AG04450 (cell line): ENCODE measurements at regions not wholly inside any gene's neighbourhood (a gene's known extent, or its start where the extent isn't known, plus 50 kb on each side); places are given as distances from the start of the nearest gene placed in this dataset.
"Not testable (repeated sequence)": the region's sequence is repeated elsewhere in the genome, so short reads cannot be mapped to it uniquely, and the experiment has no call there.

Experiments used
- CTCF ChIA-PET: fragments of 300-600, 350-600 bp; formaldehyde crosslinking; extraction: SDS; loops from one replicate; lab custom pipeline; 2022; ENCODE audit warnings: antibody characterized with exemption, inconsistent platforms; lab: Charles Lee
- POLR2A ChIA-PET: fragments of 350-600 bp; formaldehyde crosslinking; extraction: SDS; loops from one replicate; lab custom pipeline; 2021; ENCODE audit warnings: antibody characterized with exemption, inconsistent platforms; lab: Yijun Ruan, JAX
- DNase-seq: peaks from one replicate; pipeline ENCODE4 v3.0.0-alpha.2; 2011; ENCODE audit warnings: low read depth, low spot score
- H3K27ac ChIP-seq: one replicate; pipeline ENCODE4 v1.5.1; 2012; ENCODE audit warnings: low read depth, low read length, control low read depth
- H3K27me3 ChIP-seq: one replicate; pipeline ENCODE4 v1.6.0; 2012; ENCODE audit warnings: low read length; ENCODE audit not compliant: control insufficient read depth, insufficient read depth
- H3K4me3 ChIP-seq: 2 replicates; pipeline ENCODE4 v1.5.1; 2011; ENCODE audit warnings: mild to moderate bottlenecking, low read depth, low read length, control low read depth
- H3K9me3 ChIP-seq: 2 replicates; pipeline ENCODE4 v1.5.1; 2012; ENCODE audit warnings: low read length; ENCODE audit not compliant: control insufficient read depth, insufficient read depth
- TF ChIP-seq, protein P1 (sequence below): IDR thresholded peaks from 2 replicates; pipeline ENCODE4 v1.5.1; 2011; ENCODE audit warnings: low read depth, low read length, control low read depth, inconsistent platforms

DNA sequence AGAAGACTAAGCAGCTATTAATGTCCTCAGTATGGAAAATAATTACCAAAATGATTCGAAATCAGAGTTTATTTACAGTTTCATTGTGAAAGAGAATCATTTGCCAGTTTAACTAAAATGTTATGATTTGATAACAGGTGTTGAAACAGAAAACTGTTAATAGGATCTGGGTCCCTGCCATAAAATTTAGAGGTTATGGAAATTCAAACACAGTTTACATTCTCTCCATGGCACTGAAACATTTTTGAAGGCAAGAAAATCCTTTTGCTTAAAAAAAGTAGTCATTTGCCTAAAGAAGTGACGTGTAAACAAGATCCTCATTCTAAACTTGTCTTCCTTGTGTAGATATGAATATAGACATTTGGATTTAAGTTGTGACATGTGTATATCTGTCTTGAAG, 743.8 kb downstream of the SLC4A3 start:
- no peak for DNase-seq
- H3K9me3 ChIP-seq: no peaks in the 10 kb centered on the region
- TF ChIP-seq, protein P1, sequence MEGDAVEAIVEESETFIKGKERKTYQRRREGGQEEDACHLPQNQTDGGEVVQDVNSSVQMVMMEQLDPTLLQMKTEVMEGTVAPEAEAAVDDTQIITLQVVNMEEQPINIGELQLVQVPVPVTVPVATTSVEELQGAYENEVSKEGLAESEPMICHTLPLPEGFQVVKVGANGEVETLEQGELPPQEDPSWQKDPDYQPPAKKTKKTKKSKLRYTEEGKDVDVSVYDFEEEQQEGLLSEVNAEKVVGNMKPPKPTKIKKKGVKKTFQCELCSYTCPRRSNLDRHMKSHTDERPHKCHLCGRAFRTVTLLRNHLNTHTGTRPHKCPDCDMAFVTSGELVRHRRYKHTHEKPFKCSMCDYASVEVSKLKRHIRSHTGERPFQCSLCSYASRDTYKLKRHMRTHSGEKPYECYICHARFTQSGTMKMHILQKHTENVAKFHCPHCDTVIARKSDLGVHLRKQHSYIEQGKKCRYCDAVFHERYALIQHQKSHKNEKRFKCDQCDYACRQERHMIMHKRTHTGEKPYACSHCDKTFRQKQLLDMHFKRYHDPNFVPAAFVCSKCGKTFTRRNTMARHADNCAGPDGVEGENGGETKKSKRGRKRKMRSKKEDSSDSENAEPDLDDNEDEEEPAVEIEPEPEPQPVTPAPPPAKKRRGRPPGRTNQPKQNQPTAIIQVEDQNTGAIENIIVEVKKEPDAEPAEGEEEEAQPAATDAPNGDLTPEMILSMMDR: no peak
- ChIA-PET CTCF (interaction anchor here (0.6 kb wide), 1 partner anchor 29 kb away, joined by 4 read pairs; no protein-coding TSS in a partner anchor), POLR2A (interaction anchor here (0.5 kb wide), 1 partner anchor 70 kb away, joined by 3 read pairs; no protein-coding TSS in a partner anchor)
- no peak overlapping the region for H3K27ac ChIP-seq
- H3K27me3 ChIP-seq: no peaks in the 10 kb centered on the region
- H3K4me3 ChIP-seq: no peak overlapping the region

DNA sequence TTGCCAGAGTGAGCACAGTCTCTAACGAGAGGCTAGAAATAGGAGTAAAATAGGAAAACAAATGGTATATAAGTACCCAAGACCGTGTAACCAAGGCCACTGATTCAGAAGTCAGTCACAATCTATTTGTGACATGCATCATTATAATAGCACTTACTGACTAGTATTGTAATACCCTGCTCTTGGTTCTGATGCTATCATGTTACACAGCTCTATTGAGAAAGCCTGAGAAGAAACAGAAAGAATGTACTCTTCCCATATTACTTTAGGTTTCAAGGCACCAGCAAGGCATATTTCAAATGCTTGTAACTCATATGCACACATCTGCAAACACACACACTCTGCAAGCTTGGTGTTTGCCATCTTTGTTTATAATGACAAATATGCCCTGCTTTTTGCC, 746.4 kb downstream of the SLC4A3 start:
- Histone ChIP-seq H3K27ac (no peak overlapping the region), H3K4me3 (no peak overlapping the region), H3K9me3 (no peaks in the 10 kb centered on the region), H3K27me3 (no peaks in the 10 kb centered on the region)
- TF ChIP-seq, protein P1: no peak
- DNase-seq: peak; percentile 37
- POLR2A ChIA-PET: no interaction called here
- CTCF ChIA-PET: no interaction called here

- ChIA-PET CTCF (no interaction called here), POLR2A (no interaction called here)
- Histone ChIP-seq H3K27ac (no peak overlapping the region), H3K27me3 (no peaks in the 10 kb centered on the region), H3K9me3 (no peaks in the 10 kb centered on the region), H3K4me3 (no peak overlapping the region)
- no peak for DNase-seq
- TF ChIP-seq, protein P1: no peak
Measured at GRCh38 chr2:220374282-220374681, 746.9 kb downstream of the SLC4A3 start.

DNA sequence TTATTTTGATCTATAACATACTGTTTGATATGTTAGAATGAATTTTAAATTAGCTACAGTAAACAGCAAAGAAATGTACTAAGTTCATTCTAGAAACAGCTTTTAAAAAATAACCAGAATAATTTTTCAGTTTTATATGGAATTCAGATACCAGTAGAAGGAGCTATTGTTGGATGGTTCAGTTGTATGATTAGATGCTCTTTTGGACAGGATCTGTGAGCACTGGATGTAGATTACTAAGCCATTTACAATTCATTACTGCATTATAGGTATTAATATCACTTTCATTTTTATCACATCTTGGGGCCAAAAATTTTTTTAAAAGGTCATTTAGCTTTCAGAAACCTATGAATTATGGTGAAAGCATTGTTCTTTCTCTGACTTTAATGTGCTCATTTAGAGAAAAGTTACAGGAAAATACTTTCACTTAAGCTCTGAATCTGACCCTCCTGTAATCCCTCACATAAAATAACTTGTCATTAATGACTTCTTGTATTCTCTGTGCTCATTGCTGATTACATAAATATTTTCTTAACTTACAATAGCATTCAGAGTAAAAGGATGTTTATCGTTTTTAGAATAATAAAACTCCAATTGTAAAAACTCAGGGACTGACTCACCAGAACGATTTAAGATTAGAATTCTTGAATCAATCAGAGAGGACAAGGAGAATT, 750.2 kb downstream of the SLC4A3 start:
- no peak overlapping the region for H3K27ac ChIP-seq
- no peak overlapping the region for H3K4me3 ChIP-seq
- ChIA-PET CTCF (interaction anchor here (0.9 kb wide), 1 partner anchor 273 kb away, joined by 5 read pairs; no protein-coding TSS in a partner anchor), POLR2A (no interaction called here)
- H3K27me3 ChIP-seq: no peaks in the 10 kb centered on the region
- TF ChIP-seq, protein P1: peak; percentile 6; the same call in 1 of the 2 replicates
- DNase-seq: no peak
- no peaks in the 10 kb centered on the region for H3K9me3 ChIP-seq

GRCh38 chr2:220387758-220388157, 760.3 kb downstream of the SLC4A3 start:
- not testable (repeated sequence) for H3K4me3 ChIP-seq

More at GRCh38 chr2:220387758-220388157, 760.3 kb downstream of the SLC4A3 start:
- H3K9me3 ChIP-seq, CTCF ChIA-PET, H3K27me3 ChIP-seq, DNase-seq, H3K27ac ChIP-seq, POLR2A ChIA-PET: not testable (repeated sequence)
